OCI-LY3 (cell line): ENCODE measurements at regions not wholly inside any gene's neighbourhood (a gene's known extent, or its start where the extent isn't known, plus 50 kb on each side); places are given as distances from the start of the nearest gene placed in this dataset.

Source experiments
- H2AFZ ChIP-seq: fragments of 200-600, 300-600 bp; shearing (Covaris generic); 2 replicates; pipeline ENCODE4 v1.6.0; 2014; ENCODE audit warnings: antibody characterized with exemption, low read depth, low read length
- H3K27ac ChIP-seq: fragments of 200-600, 300-600 bp; sonication (generic); 2 replicates; pipeline ENCODE4 v1.5.1; 2014; ENCODE audit warnings: mild to moderate bottlenecking, low read length, moderate library complexity, mixed read lengths
- H3K27me3 ChIP-seq: fragments of 200-600, 300-600 bp; sonication (generic); 2 replicates; pipeline ENCODE4 v1.6.1; 2014; ENCODE audit warnings: low read depth, low read length, mixed read lengths
- H3K36me3 ChIP-seq: fragments of 200-600, 300-600 bp; sonication (generic); replicated peaks from 2 replicates; pipeline ENCODE3; 2014; ENCODE audit warnings: low read depth, low read length, mixed read lengths
- H3K4me1 ChIP-seq: fragments of 300-600, 200-600 bp; sonication (generic); 2 replicates; pipeline ENCODE4 v1.6.1; 2014; ENCODE audit warnings: low read length, mixed read lengths
- H3K4me2 ChIP-seq: fragments of 200-600, 300-600 bp; sonication (generic); 2 replicates; pipeline ENCODE4 v1.6.1; 2014; ENCODE audit warnings: low read length, mixed read lengths
- H3K4me3 ChIP-seq: fragments of 300-600, 200-600 bp; sonication (generic); 2 replicates; pipeline ENCODE4 v1.5.1; 2014; ENCODE audit warnings: antibody characterized with exemption, mild to moderate bottlenecking, low read length, moderate library complexity
- H3K79me2 ChIP-seq: fragments of 300-600, 200-600 bp; shearing (Covaris generic); 2 replicates; pipeline ENCODE4 v1.6.1; 2014; ENCODE audit warnings: mild to moderate bottlenecking, low read length, mixed read lengths
- H3K9ac ChIP-seq: fragments of 300-600, 200-600 bp; shearing (Covaris generic); 2 replicates; pipeline ENCODE4 v1.6.0; 2014; ENCODE audit warnings: mild to moderate bottlenecking, low read length, moderate library complexity
- H3K9me3 ChIP-seq: fragments of 200-600, 300-600 bp; shearing (Covaris generic); 2 replicates; pipeline ENCODE4 v1.6.1; 2014; ENCODE audit warnings: low read length, mixed read lengths; ENCODE audit not compliant: insufficient read depth
- H4K20me1 ChIP-seq: fragments of 200-600, 300-600 bp; sonication (generic); 2 replicates; pipeline ENCODE4 v1.6.1; 2016; ENCODE audit warnings: low read length, mixed read lengths; ENCODE audit not compliant: insufficient read depth
- CTCF ChIP-seq: fragments of 200-600, 300-600 bp; sonication (generic); IDR thresholded peaks from 2 replicates; pipeline ENCODE4 v1.5.1; 2014; ENCODE audit warnings: antibody characterized with exemption, low read length, low read depth
- EZH2phosphoT487 ChIP-seq: fragments of 200-600 bp; shearing (Covaris generic); IDR thresholded peaks from 2 replicates; pipeline ENCODE4 v1.6.1; 2018; ENCODE audit warnings: antibody characterized with exemption, mixed run types, low read depth

DNA sequence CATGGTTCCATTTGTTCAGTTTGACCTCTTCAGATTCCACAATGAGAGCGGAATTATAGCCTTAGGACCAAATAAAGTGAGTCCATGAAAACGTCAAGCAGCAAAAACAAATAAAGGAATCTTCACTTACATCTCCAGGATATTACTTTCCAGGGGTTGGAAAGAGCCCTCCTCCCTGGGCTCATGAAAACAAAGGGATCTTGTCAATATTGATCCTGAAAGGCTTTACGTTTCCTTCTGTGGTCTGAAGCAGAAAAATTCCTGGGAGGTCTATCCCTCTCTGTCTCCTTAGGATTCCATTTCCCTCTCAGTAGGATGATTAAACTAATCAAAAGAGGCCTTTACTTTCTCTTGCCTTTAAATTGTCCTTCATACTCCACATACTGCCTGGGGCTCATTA, 293.5 kb downstream of the GPAM start:
- Histone ChIP-seq H3K4me2 (no peak overlapping the region), H3K9ac (no peak overlapping the region), H3K9me3 (no peaks in the 10 kb centered on the region), H3K27ac (no peak overlapping the region), H3K4me1 (no peaks in the 10 kb centered on the region), H3K36me3 (no peaks in the 10 kb centered on the region), H3K79me2 (no peaks in the 10 kb centered on the region), H4K20me1 (no peaks in the 10 kb centered on the region), H3K4me3 (no peak overlapping the region), H2AFZ (no peak overlapping the region), H3K27me3 (no peaks in the 10 kb centered on the region)
- TF ChIP-seq CTCF (no peak), EZH2phosphoT487 (no peak)

GRCh38 chr10:111916011-111916410, 267.6 kb downstream of the GPAM start:
- Histone ChIP-seq H3K79me2 (no peaks in the 10 kb centered on the region), H3K9me3 (no peaks in the 10 kb centered on the region), H3K4me2 (no peak overlapping the region), H2AFZ (no peak overlapping the region), H3K27ac (no peak overlapping the region), H3K27me3 (no peaks in the 10 kb centered on the region), H3K4me1 (no peaks in the 10 kb centered on the region), H3K4me3 (no peak overlapping the region), H3K36me3 (no peaks in the 10 kb centered on the region), H3K9ac (no peak overlapping the region), H4K20me1 (no peaks in the 10 kb centered on the region)
- TF ChIP-seq EZH2phosphoT487 = no peak
- TF ChIP-seq CTCF = no peak

DNA sequence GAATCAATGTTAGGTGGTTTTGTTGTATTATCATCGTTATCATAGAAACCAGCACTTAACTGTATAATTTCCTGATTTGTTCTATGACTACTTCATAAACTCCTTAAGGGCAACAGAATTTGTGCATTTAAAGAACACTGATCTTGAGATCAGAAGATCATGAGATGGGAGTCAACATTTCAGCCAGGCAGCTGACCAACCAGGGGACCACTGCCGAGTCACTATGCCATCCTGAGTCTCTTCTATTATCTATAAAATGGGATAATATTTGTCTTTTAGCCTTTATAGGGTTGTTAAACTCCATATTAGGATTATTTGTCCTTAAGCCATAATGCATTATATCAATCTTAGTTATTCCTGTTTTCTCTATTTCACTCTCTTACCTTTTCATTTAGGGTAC, 261.7 kb downstream of the GPAM start:
- Histone ChIP-seq H3K4me2 (no peak overlapping the region), H3K4me3 (no peak overlapping the region), H3K4me1 (no peaks in the 10 kb centered on the region), H3K9ac (no peak overlapping the region), H2AFZ (no peak overlapping the region), H3K27me3 (no peaks in the 10 kb centered on the region), H3K79me2 (no peaks in the 10 kb centered on the region), H3K36me3 (no peaks in the 10 kb centered on the region), H3K9me3 (no peaks in the 10 kb centered on the region), H3K27ac (no peak overlapping the region), H4K20me1 (no peaks in the 10 kb centered on the region)
- TF ChIP-seq EZH2phosphoT487 = no peak
- TF ChIP-seq CTCF = no peak

DNA sequence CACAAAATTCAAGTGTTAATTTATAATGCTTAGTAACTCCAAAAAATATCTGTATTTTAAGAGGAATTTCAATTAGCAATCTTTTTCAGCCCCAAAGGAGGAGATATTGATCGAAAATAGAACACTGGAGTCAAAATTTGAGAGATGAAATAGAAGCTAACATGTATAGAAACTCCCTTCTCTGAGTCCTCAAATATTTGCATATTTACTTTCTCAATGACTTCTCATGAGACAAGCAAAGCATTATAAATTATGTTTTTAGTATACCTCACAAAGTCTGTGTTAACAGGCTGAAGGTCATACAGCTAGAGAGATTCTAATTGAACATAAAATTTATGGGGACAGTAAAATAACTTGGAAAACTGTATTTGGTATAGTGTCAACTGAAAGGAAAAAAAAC, 260.5 kb downstream of the GPAM start:
- Histone ChIP-seq H3K9ac (no peak overlapping the region), H3K9me3 (no peaks in the 10 kb centered on the region), H3K4me3 (no peak overlapping the region), H3K27me3 (no peaks in the 10 kb centered on the region), H3K36me3 (no peaks in the 10 kb centered on the region), H4K20me1 (no peaks in the 10 kb centered on the region), H3K27ac (no peak overlapping the region), H3K4me2 (no peak overlapping the region), H2AFZ (no peak overlapping the region), H3K4me1 (no peaks in the 10 kb centered on the region), H3K79me2 (no peaks in the 10 kb centered on the region)
- no peak for TF ChIP-seq EZH2phosphoT487
- no peak for TF ChIP-seq CTCF
